Activated B cell treated with CpG ODN at 0.5 μM for 24 hours (primary cell): ENCODE measurements at regions not wholly inside any gene's neighbourhood (a gene's known extent, or its start where the extent isn't known, plus 50 kb on each side); places are given as distances from the start of the nearest gene placed in this dataset.

Source experiments
- ATAC-seq: fragments of 200-7000 bp; cut with Tn5 transposase; one replicate; pipeline ENCODE4 v1.10.0; 2021; ENCODE audit warnings: low read depth, mild to moderate bottlenecking, moderate library complexity
- CTCF ChIA-PET: fragments of 350-600 bp; sonication (Branson Sonifier 250); formaldehyde crosslinking; loops from one replicate; lab custom pipeline; 2021; ENCODE audit warnings: antibody characterized with exemption; lab: Charles Lee
- POLR2A ChIA-PET: fragments of 350-600 bp; sonication (Branson Sonifier 250); formaldehyde crosslinking; loops from one replicate; lab custom pipeline; 2021; ENCODE audit warnings: antibody characterized with exemption; lab: Charles Lee
- DNase-seq: peaks from one replicate; pipeline ENCODE4 v3.0.0; 2022
- H3K27ac Mint-ChIP-seq: one replicate; pipeline ENCODE4 v1.8.0; 2020; ENCODE audit warnings: mixed read lengths
- H3K27me3 Mint-ChIP-seq: one replicate; pipeline ENCODE4 v1.8.0; 2021; ENCODE audit warnings: mixed read lengths
- H3K36me3 Mint-ChIP-seq: one replicate; pipeline ENCODE4 v1.8.0; 2021; ENCODE audit warnings: low read depth, mixed read lengths
- H3K4me1 Mint-ChIP-seq: one replicate; pipeline ENCODE4 v1.8.0; 2021; ENCODE audit warnings: mixed read lengths
- H3K4me3 Mint-ChIP-seq: one replicate; pipeline ENCODE4 v1.8.0; 2020; ENCODE audit warnings: mild to moderate bottlenecking, mixed read lengths
- H3K9me3 Mint-ChIP-seq: one replicate; pipeline ENCODE4 v1.8.0; 2020; ENCODE audit warnings: mixed read lengths
- intact Hi-C: fragments of 100-400 bp; cut with micrococcal nuclease; formaldehyde crosslinking; loops from one replicate; pipeline ENCODE4 v1.15.1; 2024
- TF ChIP-seq, protein P1 (sequence below): fragments of 200-600 bp; IDR thresholded peaks from one replicate; pipeline ENCODE4 v1.8.0; 2022; ENCODE audit warnings: antibody characterized with exemption, mild to moderate bottlenecking

- TF ChIP-seq, protein P1, sequence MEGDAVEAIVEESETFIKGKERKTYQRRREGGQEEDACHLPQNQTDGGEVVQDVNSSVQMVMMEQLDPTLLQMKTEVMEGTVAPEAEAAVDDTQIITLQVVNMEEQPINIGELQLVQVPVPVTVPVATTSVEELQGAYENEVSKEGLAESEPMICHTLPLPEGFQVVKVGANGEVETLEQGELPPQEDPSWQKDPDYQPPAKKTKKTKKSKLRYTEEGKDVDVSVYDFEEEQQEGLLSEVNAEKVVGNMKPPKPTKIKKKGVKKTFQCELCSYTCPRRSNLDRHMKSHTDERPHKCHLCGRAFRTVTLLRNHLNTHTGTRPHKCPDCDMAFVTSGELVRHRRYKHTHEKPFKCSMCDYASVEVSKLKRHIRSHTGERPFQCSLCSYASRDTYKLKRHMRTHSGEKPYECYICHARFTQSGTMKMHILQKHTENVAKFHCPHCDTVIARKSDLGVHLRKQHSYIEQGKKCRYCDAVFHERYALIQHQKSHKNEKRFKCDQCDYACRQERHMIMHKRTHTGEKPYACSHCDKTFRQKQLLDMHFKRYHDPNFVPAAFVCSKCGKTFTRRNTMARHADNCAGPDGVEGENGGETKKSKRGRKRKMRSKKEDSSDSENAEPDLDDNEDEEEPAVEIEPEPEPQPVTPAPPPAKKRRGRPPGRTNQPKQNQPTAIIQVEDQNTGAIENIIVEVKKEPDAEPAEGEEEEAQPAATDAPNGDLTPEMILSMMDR = no peak
- Mint-ChIP-seq H3K4me3 (no peak overlapping the region), H3K9me3 (peaks cover 9% of the 10 kb centered on the region), H3K27me3 (no peaks in the 10 kb centered on the region), H3K36me3 (no peaks in the 10 kb centered on the region), H3K27ac (no peak overlapping the region), H3K4me1 (no peaks in the 10 kb centered on the region)
- intact Hi-C loops = no loop called here
- no peak for ATAC-seq
- POLR2A ChIA-PET = no interaction called here
- CTCF ChIA-PET = no interaction called here
- no peak for DNase-seq
Measured at GRCh38 chr3:95197661-95198060, 1134.8 kb downstream of the NSUN3 start.

DNA sequence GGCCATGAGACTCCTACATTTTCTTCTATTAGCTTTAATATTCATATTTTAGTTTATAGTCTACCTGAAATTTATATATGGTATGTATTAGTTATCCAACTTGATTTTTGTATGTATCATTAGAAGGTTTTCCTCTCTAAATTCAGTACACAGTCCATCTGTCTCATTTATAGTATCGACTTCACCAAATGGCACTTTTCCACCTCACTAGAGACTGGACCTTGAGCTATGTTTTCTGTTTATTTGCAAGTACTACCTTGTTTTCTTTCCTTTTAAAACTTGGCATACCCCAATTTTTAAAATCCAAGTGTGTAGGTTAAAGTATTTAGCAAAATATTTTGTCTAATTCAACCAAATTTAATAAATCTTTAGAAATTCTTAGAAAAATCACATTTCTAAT is 1137.5 kb downstream of the NSUN3 start:
- DNase-seq (no peak), ATAC-seq (no peak)
- no peak overlapping the region for H3K27ac Mint-ChIP-seq
- H3K36me3 Mint-ChIP-seq = no peaks in the 10 kb centered on the region
- TF ChIP-seq, protein P1 = no peak
- no peak overlapping the region for H3K4me3 Mint-ChIP-seq
- POLR2A ChIA-PET = no interaction called here
- H3K9me3 Mint-ChIP-seq = peaks cover 16% of the 10 kb centered on the region
- no peaks in the 10 kb centered on the region for H3K27me3 Mint-ChIP-seq
- intact Hi-C loops = no loop called here
- H3K4me1 Mint-ChIP-seq = no peaks in the 10 kb centered on the region
- CTCF ChIA-PET = no interaction called here

- no peak overlapping the region for H3K4me3 Mint-ChIP-seq
- no peaks in the 10 kb centered on the region for H3K4me1 Mint-ChIP-seq
- ATAC-seq (no peak), DNase-seq (no peak)
- no peak overlapping the region for H3K27ac Mint-ChIP-seq
- TF ChIP-seq, protein P1 = no peak
- H3K9me3 Mint-ChIP-seq = peaks cover 2% of the 10 kb centered on the region
- ChIA-PET CTCF (no interaction called here), POLR2A (no interaction called here)
- H3K36me3 Mint-ChIP-seq = no peaks in the 10 kb centered on the region
- intact Hi-C loops = no loop called here
- no peaks in the 10 kb centered on the region for H3K27me3 Mint-ChIP-seq
Measured at GRCh38 chr3:95210878-95211277, 1148.0 kb downstream of the NSUN3 start.

DNA sequence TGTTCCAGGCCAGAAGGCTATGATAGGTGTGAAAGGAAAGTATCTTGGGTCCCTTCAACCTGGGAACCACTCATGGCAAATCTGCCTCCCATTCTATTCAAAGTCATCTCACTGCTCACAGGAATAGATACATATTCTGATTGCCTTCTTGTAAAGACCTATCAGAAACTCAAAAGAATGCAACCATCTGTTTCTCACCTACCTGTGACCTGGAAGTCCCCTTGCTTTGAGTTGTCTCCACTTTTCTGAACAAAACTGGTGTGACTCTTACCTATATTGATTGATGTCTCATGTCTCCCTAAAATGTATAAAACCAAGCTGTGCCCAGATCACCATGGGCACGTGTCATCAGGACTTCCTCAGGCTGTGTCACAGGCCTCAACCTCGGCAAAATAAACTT is 1149.3 kb downstream of the NSUN3 start:
- Mint-ChIP-seq H3K9me3 (peaks cover 3% of the 10 kb centered on the region), H3K27me3 (no peaks in the 10 kb centered on the region), H3K4me3 (no peak overlapping the region), H3K27ac (no peak overlapping the region), H3K4me1 (no peaks in the 10 kb centered on the region), H3K36me3 (no peaks in the 10 kb centered on the region)
- ChIA-PET CTCF (no interaction called here), POLR2A (no interaction called here)
- ATAC-seq (no peak), DNase-seq (no peak)
- TF ChIP-seq, protein P1 = no peak
- intact Hi-C loops = no loop called here

- H3K4me3 Mint-ChIP-seq = no peak overlapping the region
- no peaks in the 10 kb centered on the region for H3K27me3 Mint-ChIP-seq
- TF ChIP-seq, protein P1 = no peak
- DNase-seq (no peak), ATAC-seq (no peak)
- CTCF ChIA-PET = no interaction called here
- peaks cover 7% of the 10 kb centered on the region for H3K9me3 Mint-ChIP-seq
- intact Hi-C loops = no loop called here
- no peaks in the 10 kb centered on the region for H3K36me3 Mint-ChIP-seq
- POLR2A ChIA-PET = no interaction called here
- no peak overlapping the region for H3K27ac Mint-ChIP-seq
- H3K4me1 Mint-ChIP-seq = no peaks in the 10 kb centered on the region
Measured at GRCh38 chr3:95215437-95215957, 1152.6 kb downstream of the NSUN3 start.
